B cell (primary cell): ENCODE measurements at regions not wholly inside any gene's neighbourhood (a gene's known extent, or its start where the extent isn't known, plus 50 kb on each side); places are given as distances from the start of the nearest gene placed in this dataset.

ENCODE experiments used
- ATAC-seq: fragments of 200-7000 bp; cut with Tn5 transposase; one replicate; pipeline ENCODE4 v1.10.0; 2021; ENCODE audit warnings: low read depth, mild to moderate bottlenecking, moderate number of reproducible peaks, moderate library complexity
- CTCF ChIA-PET: fragments of 350-600 bp; sonication (Branson Sonifier 250); formaldehyde crosslinking; loops from one replicate; lab custom pipeline; 2021; ENCODE audit warnings: antibody characterized with exemption, inconsistent platforms; lab: Charles Lee
- POLR2A ChIA-PET: fragments of 350-600 bp; sonication (Branson Sonifier 250); formaldehyde crosslinking; loops from one replicate; lab custom pipeline; 2021; ENCODE audit warnings: antibody characterized with exemption; lab: Charles Lee
- DNase-seq: peaks from one replicate; pipeline ENCODE4 v3.0.0; 2013
- H2AFZ ChIP-seq: 2 replicates; pipeline ENCODE4 v1.6.1; 2012; ENCODE audit warnings: mild to moderate bottlenecking, low read depth, low read length; ENCODE audit not compliant: insufficient read depth, poor library complexity, severe bottlenecking
- H3K27ac ChIP-seq, 2 donors: 1 replicate in 1 of 2; 2 replicates in 1 of 2; pipeline ENCODE4 v1.5.1; 2012 to 2013; ENCODE audit warnings: low read length in 2 of 2, mild to moderate bottlenecking in 2 of 2, moderate library complexity in 1 of 2
- H3K27me3 ChIP-seq, 4 experiments: fragments of 200-600 bp in 1 of 4; sonication (generic) in 1 of 4; replicated peaks in 1 of 4; 1 replicate in 2 of 4; 2 replicates in 2 of 4; pipeline versions ENCODE4 v1.6.1 to v1.7.0; 2013 to 2016; ENCODE audit warnings: low read length in 3 of 4, mild to moderate bottlenecking in 2 of 4, mixed read lengths in 1 of 4, moderate library complexity in 1 of 4; ENCODE audit not compliant: insufficient read depth in 4 of 4, control insufficient read depth in 3 of 4; ENCODE audit errors: control extremely low read depth in 1 of 4
- H3K36me3 ChIP-seq, 2 experiments: replicated peaks in 1 of 2; 1 replicate in 1 of 2; 2 replicates in 1 of 2; pipeline versions ENCODE4 v1.6.1 to v1.7.1; 2013; ENCODE audit warnings: low read length in 1 of 2; ENCODE audit not compliant: insufficient read depth in 2 of 2, control insufficient read depth in 1 of 2; ENCODE audit errors: control extremely low read depth in 1 of 2, extremely low read depth in 1 of 2
- H3K4me1 ChIP-seq, 2 donors: fragments of 200-600 bp in 1 of 2; sonication (generic) in 1 of 2; 1 replicate in 1 of 2; 2 replicates in 1 of 2; pipeline versions ENCODE4 v1.5.1 to v1.6.1; 2013 to 2017; ENCODE audit warnings: low read length in 2 of 2; ENCODE audit not compliant: control insufficient read depth in 2 of 2, insufficient read depth in 2 of 2
- H3K4me2 ChIP-seq: replicated peaks from 2 replicates; pipeline ENCODE3; 2012; ENCODE audit warnings: mild to moderate bottlenecking, low read depth, low read length; ENCODE audit not compliant: poor library complexity, severe bottlenecking
- H3K4me3 ChIP-seq, 5 experiments: fragments of 200-600 bp in 1 of 5; sonication (generic) in 1 of 5; 1 replicate in 3 of 5; 2 replicates in 2 of 5; pipeline versions ENCODE4 v1.5.1 to v1.7.0; 2011 to 2016; ENCODE audit warnings: low read length in 4 of 5, mild to moderate bottlenecking in 4 of 5, low read depth in 2 of 5, control low read depth in 1 of 5, moderate library complexity in 1 of 5; ENCODE audit not compliant: insufficient read depth in 1 of 5; ENCODE audit errors: control extremely low read depth in 1 of 5, extremely low read depth in 1 of 5
- H3K79me2 ChIP-seq: fragments of 200-600 bp; sonication (generic); one replicate; pipeline ENCODE4 v1.6.0; 2016; ENCODE audit warnings: low read length; ENCODE audit not compliant: control insufficient read depth, insufficient read depth
- H3K9ac ChIP-seq: fragments of 200-600 bp; sonication (generic); 2 replicates; pipeline ENCODE4 v1.6.1; 2017; ENCODE audit warnings: mild to moderate bottlenecking, low read length, moderate library complexity
- H3K9me3 ChIP-seq, 3 donors: one replicate each; pipeline versions ENCODE4 v1.6.1 to v1.7.1; 2013; ENCODE audit warnings: low read length in 2 of 3; ENCODE audit not compliant: control insufficient read depth in 2 of 3, insufficient read depth in 1 of 3; ENCODE audit errors: control extremely low read depth in 1 of 3
- H4K20me1 ChIP-seq: 2 replicates; pipeline ENCODE4 v1.6.0; 2012; ENCODE audit warnings: mild to moderate bottlenecking, low read length; ENCODE audit not compliant: insufficient read depth, control insufficient read depth, poor library complexity, severe bottlenecking
- H3K27ac Mint-ChIP-seq: one replicate; pipeline ENCODE4 v1.8.0; 2021; ENCODE audit warnings: mixed read lengths
- H3K27me3 Mint-ChIP-seq: one replicate; pipeline ENCODE4 v1.8.0; 2021; ENCODE audit warnings: mixed read lengths
- H3K4me1 Mint-ChIP-seq: one replicate; pipeline ENCODE4 v1.8.0; 2021; ENCODE audit warnings: mixed read lengths
- H3K4me3 Mint-ChIP-seq: one replicate; pipeline ENCODE4 v1.8.0; 2021; ENCODE audit warnings: mixed read lengths
- H3K9me3 Mint-ChIP-seq: one replicate; pipeline ENCODE4 v1.8.0; 2022; ENCODE audit warnings: mixed read lengths; ENCODE audit not compliant: insufficient read depth
- EZH2 ChIP-seq: IDR thresholded peaks from 2 replicates; pipeline ENCODE4 v1.6.1; 2012; ENCODE audit warnings: borderline replicate concordance, low read depth, mild to moderate bottlenecking, moderate library complexity, low read length; ENCODE audit not compliant: insufficient read depth, poor library complexity, severe bottlenecking
- WGBS: methylation state at CpG from one replicate; pipeline ENCODE4 v1.1.5; 2013; ENCODE audit warnings: missing lambda C conversion rate; ENCODE audit not compliant: insufficient coverage; 5-methylcytosine and 5-hydroxymethylcytosine counted together
- intact Hi-C: fragments of 100-400 bp; cut with micrococcal nuclease; formaldehyde crosslinking; loops from one replicate; pipeline ENCODE4 v1.10.0; 2022
- TF ChIP-seq, protein P1 (sequence below): fragments of 200-600 bp; IDR thresholded peaks from one replicate; pipeline ENCODE4 v1.8.0; 2022; ENCODE audit warnings: antibody characterized with exemption, mild to moderate bottlenecking

DNA sequence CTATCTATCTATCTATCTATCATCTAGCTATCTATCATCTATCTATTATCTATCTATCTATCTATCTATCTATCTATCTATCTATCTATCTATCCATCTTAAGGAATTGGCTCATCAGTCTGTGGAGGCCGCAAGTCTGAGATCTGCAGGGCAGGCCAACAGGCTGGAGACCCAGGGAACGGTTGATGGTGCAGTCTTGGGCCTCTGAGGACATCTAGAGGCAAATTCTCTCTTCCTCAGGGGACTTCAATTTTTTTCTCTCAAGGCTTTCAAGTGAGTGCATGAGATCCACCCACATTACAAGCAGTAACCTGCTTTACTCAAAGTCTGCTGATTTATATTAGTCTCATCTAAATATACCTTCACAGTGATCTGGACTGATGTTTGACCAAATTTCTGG lies 197.0 kb downstream of the GLRX3 start:
- Mint-ChIP-seq H3K27me3 (no peaks in the 10 kb centered on the region), H3K27ac (no peak overlapping the region), H3K4me3 (no peak overlapping the region), H3K4me1 (no peaks in the 10 kb centered on the region), H3K9me3 (no peaks in the 10 kb centered on the region)
- ATAC-seq (no peak), DNase-seq (no peak)
- no peak overlapping the region for H2AFZ ChIP-seq
- intact Hi-C loops = no loop called here
- H3K4me1 ChIP-seq = no peaks in the 10 kb centered on the region
- WGBS = 43% methylated on average over 2 of the region's 2 CpGs
- ChIA-PET CTCF (no interaction called here), POLR2A (no interaction called here)
- no peaks in the 10 kb centered on the region for H4K20me1 ChIP-seq
- no peak overlapping the region for H3K4me2 ChIP-seq
- H3K9me3 ChIP-seq = peaks cover 0 to 23% (median 0%) of the 10 kb centered on the region in 3 donors
- H3K4me3 ChIP-seq = no peak overlapping the region
- no peak overlapping the region for H3K9ac ChIP-seq
- no peaks in the 10 kb centered on the region for H3K27me3 ChIP-seq
- no peaks in the 10 kb centered on the region for H3K36me3 ChIP-seq
- no peaks in the 10 kb centered on the region for H3K79me2 ChIP-seq
- H3K27ac ChIP-seq = no peak overlapping the region
- TF ChIP-seq EZH2 = no peak
- TF ChIP-seq, protein P1, sequence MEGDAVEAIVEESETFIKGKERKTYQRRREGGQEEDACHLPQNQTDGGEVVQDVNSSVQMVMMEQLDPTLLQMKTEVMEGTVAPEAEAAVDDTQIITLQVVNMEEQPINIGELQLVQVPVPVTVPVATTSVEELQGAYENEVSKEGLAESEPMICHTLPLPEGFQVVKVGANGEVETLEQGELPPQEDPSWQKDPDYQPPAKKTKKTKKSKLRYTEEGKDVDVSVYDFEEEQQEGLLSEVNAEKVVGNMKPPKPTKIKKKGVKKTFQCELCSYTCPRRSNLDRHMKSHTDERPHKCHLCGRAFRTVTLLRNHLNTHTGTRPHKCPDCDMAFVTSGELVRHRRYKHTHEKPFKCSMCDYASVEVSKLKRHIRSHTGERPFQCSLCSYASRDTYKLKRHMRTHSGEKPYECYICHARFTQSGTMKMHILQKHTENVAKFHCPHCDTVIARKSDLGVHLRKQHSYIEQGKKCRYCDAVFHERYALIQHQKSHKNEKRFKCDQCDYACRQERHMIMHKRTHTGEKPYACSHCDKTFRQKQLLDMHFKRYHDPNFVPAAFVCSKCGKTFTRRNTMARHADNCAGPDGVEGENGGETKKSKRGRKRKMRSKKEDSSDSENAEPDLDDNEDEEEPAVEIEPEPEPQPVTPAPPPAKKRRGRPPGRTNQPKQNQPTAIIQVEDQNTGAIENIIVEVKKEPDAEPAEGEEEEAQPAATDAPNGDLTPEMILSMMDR = no peak

DNA sequence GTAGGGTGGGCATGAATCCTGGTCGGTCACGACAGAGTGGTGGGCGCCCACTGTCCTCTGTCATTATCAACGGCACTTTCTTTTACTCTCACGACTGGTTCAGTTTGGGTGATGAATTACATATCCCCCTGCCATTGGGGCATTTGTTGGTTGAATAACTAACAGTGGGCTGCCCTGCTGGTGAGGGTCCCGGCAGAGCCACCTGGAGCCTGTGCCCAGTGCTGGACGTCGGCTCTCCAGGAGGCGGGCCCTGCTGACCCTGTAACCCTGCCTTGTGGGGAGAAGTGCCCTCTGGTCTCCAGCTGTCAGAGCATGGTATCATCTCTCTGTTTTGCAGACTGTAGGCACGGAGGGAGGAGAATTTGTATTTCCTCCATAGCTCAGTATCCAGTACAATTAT lies 199.1 kb downstream of the GLRX3 start:
- Mint-ChIP-seq H3K4me1 (no peaks in the 10 kb centered on the region), H3K27me3 (no peaks in the 10 kb centered on the region), H3K4me3 (no peak overlapping the region), H3K27ac (no peak overlapping the region), H3K9me3 (no peaks in the 10 kb centered on the region)
- no peaks in the 10 kb centered on the region for H3K27me3 ChIP-seq
- H3K79me2 ChIP-seq = no peaks in the 10 kb centered on the region
- H4K20me1 ChIP-seq = no peaks in the 10 kb centered on the region
- H2AFZ ChIP-seq = no peak overlapping the region
- peaks cover 0 to 32% (median 0%) of the 10 kb centered on the region in 3 donors for H3K9me3 ChIP-seq
- ChIA-PET CTCF (no interaction called here), POLR2A (no interaction called here)
- no peaks in the 10 kb centered on the region for H3K36me3 ChIP-seq
- no peaks in the 10 kb centered on the region for H3K4me1 ChIP-seq
- H3K4me3 ChIP-seq = no peak overlapping the region
- 96% methylated on average over 3 of the region's 10 CpGs for WGBS
- no peak overlapping the region for H3K4me2 ChIP-seq
- H3K9ac ChIP-seq = no peak overlapping the region
- no peak for ATAC-seq
- no peak for DNase-seq
- no peak overlapping the region for H3K27ac ChIP-seq
- no peak for TF ChIP-seq EZH2
- TF ChIP-seq, protein P1 = no peak
- intact Hi-C loops = no loop called here
